H9 (cell line): ENCODE measurements at regions not wholly inside any gene's neighbourhood (a gene's known extent, or its start where the extent isn't known, plus 50 kb on each side); places are given as distances from the start of the nearest gene placed in this dataset.

Experiments used
- DNase-seq: peaks from one replicate; pipeline ENCODE4 v3.0.0-alpha.2; 2017
- H2AFZ ChIP-seq: one replicate; pipeline ENCODE4 v1.6.1; 2013; ENCODE audit warnings: mild to moderate bottlenecking, low read length, control low read depth, moderate library complexity
- H2AK5ac ChIP-seq: 2 replicates; pipeline ENCODE4 v1.6.1; 2013; ENCODE audit warnings: low read length, control low read depth, mixed read lengths; ENCODE audit not compliant: insufficient read length
- H2BK120ac ChIP-seq: one replicate; pipeline ENCODE4 v1.6.1; 2013; ENCODE audit warnings: low read depth, mild to moderate bottlenecking, low read length, control low read depth, inconsistent platforms; ENCODE audit not compliant: poor library complexity, severe bottlenecking
- H2BK12ac ChIP-seq: 2 replicates; pipeline ENCODE4 v1.6.1; 2013; ENCODE audit warnings: low read length, control low read depth, mixed read lengths, low read depth; ENCODE audit not compliant: insufficient read length
- H2BK15ac ChIP-seq: 2 replicates; pipeline ENCODE4 v1.6.1; 2013; ENCODE audit warnings: low read depth, low read length, control low read depth
- H2BK20ac ChIP-seq: one replicate; pipeline ENCODE4 v1.6.1; 2013; ENCODE audit warnings: low read depth, mild to moderate bottlenecking, low read length, control low read depth, inconsistent platforms; ENCODE audit not compliant: poor library complexity, severe bottlenecking
- H2BK5ac ChIP-seq: 2 replicates; pipeline ENCODE4 v1.6.1; 2013; ENCODE audit warnings: low read length, control low read depth, mixed read lengths; ENCODE audit not compliant: insufficient read length
- H3K14ac ChIP-seq: 2 replicates; pipeline ENCODE4 v1.6.1; 2013; ENCODE audit warnings: low read length, control low read depth; ENCODE audit not compliant: insufficient read depth
- H3K18ac ChIP-seq: 2 replicates; pipeline ENCODE4 v1.6.1; 2013; ENCODE audit warnings: low read depth, mild to moderate bottlenecking, mixed read lengths, low read length, control low read depth; ENCODE audit not compliant: insufficient read length
- H3K23ac ChIP-seq: 2 replicates; pipeline ENCODE4 v1.6.1; 2013; ENCODE audit warnings: low read length, control low read depth, mixed read lengths, low read depth; ENCODE audit not compliant: insufficient read length
- H3K23me2 ChIP-seq: 2 replicates; pipeline ENCODE4 v1.6.1; 2013; ENCODE audit warnings: low read depth, mild to moderate bottlenecking, mixed read lengths, low read length, control low read depth; ENCODE audit not compliant: insufficient read length, poor library complexity, severe bottlenecking
- H3K27ac ChIP-seq: 2 replicates; pipeline ENCODE4 v1.5.1; 2013; ENCODE audit warnings: low read length, control low read depth, mixed read lengths, low read depth; ENCODE audit not compliant: insufficient read length
- H3K27me3 ChIP-seq: 2 replicates; pipeline ENCODE4 v1.6.1; 2013; ENCODE audit warnings: low read length, control low read depth, inconsistent platforms; ENCODE audit not compliant: insufficient read depth
- H3K4ac ChIP-seq: 2 replicates; pipeline ENCODE4 v1.6.1; 2013; ENCODE audit warnings: low read depth, mild to moderate bottlenecking, control low read depth, inconsistent platforms, low read length, moderate library complexity
- H3K4me1 ChIP-seq: 2 replicates; pipeline ENCODE4 v1.6.1; 2013; ENCODE audit warnings: low read length, control low read depth, inconsistent platforms; ENCODE audit not compliant: insufficient read depth
- H3K4me2 ChIP-seq: 2 replicates; pipeline ENCODE4 v1.6.1; 2013; ENCODE audit warnings: low read length, control low read depth, mixed read lengths; ENCODE audit not compliant: insufficient read length, insufficient read depth
- H3K56ac ChIP-seq: 2 replicates; pipeline ENCODE4 v1.6.1; 2013; ENCODE audit warnings: low read depth, mild to moderate bottlenecking, mixed read lengths, low read length, control low read depth; ENCODE audit not compliant: insufficient read length
- H3K79me1 ChIP-seq: 2 replicates; pipeline ENCODE4 v1.6.1; 2013; ENCODE audit warnings: low read depth, mild to moderate bottlenecking, moderate library complexity, low read length, control low read depth, inconsistent platforms; ENCODE audit not compliant: insufficient read depth, poor library complexity, severe bottlenecking
- H3K79me2 ChIP-seq: 2 replicates; pipeline ENCODE4 v1.6.1; 2013; ENCODE audit warnings: low read length, control low read depth, inconsistent platforms; ENCODE audit not compliant: insufficient read depth
- H3K9ac ChIP-seq: 2 replicates; pipeline ENCODE4 v1.6.1; 2013; ENCODE audit warnings: low read length, control low read depth, mixed read lengths; ENCODE audit not compliant: insufficient read length; ENCODE audit errors: extremely low read depth
- H3K9me3 ChIP-seq: one replicate; pipeline ENCODE4 v1.6.1; 2013; ENCODE audit warnings: low read depth, low read length, inconsistent platforms; ENCODE audit not compliant: control insufficient read depth
- H3T11ph ChIP-seq: one replicate; pipeline ENCODE4 v1.6.1; 2013; ENCODE audit warnings: mild to moderate bottlenecking, low read length, control low read depth, inconsistent platforms
- H4K20me1 ChIP-seq: one replicate; pipeline ENCODE4 v1.6.1; 2013; ENCODE audit not compliant: control insufficient read depth, insufficient read length, insufficient read depth
- H4K5ac ChIP-seq: 2 replicates; pipeline ENCODE4 v1.6.1; 2013; ENCODE audit warnings: low read depth, mild to moderate bottlenecking, mixed read lengths, low read length, control low read depth; ENCODE audit not compliant: insufficient read length
- H4K8ac ChIP-seq: replicated peaks from 2 replicates; pipeline ENCODE4 v1.6.1; 2013; ENCODE audit warnings: low read length, control low read depth, mixed read lengths, low read depth; ENCODE audit not compliant: insufficient read length
- H4K91ac ChIP-seq: 2 replicates; pipeline ENCODE4 v1.6.1; 2013; ENCODE audit warnings: low read depth, mild to moderate bottlenecking, moderate library complexity, mixed read lengths, low read length, control low read depth; ENCODE audit not compliant: insufficient read length
- H3K27ac Mint-ChIP-seq, 3 experiments: 2 replicates in 2 of 3; 3 replicates in 1 of 3; pipeline ENCODE4 v1.8.0; 2020 to 2021; ENCODE audit warnings: mixed read lengths in 3 of 3, mild to moderate bottlenecking in 1 of 3, moderate library complexity in 1 of 3
- H3K27me3 Mint-ChIP-seq: 2 replicates; pipeline ENCODE4 v1.8.0; 2021; ENCODE audit warnings: low read depth, mild to moderate bottlenecking, moderate library complexity, mixed read lengths
- H3K36me3 Mint-ChIP-seq, 3 experiments: 2 replicates in 2 of 3; 3 replicates in 1 of 3; pipeline ENCODE4 v1.8.0; 2020 to 2021; ENCODE audit warnings: low read depth in 3 of 3, mixed read lengths in 3 of 3; ENCODE audit not compliant: insufficient read depth in 1 of 3
- H3K4me1 Mint-ChIP-seq, 2 experiments: 2 replicates each; pipeline ENCODE4 v1.8.0; 2020; ENCODE audit warnings: mixed read lengths in 2 of 2
- H3K4me3 Mint-ChIP-seq, 2 experiments: 2 replicates in 1 of 2; 3 replicates in 1 of 2; pipeline ENCODE4 v1.8.0; 2020 to 2021; ENCODE audit warnings: mild to moderate bottlenecking in 2 of 2, mixed read lengths in 2 of 2, moderate library complexity in 1 of 2
- H3K9me3 Mint-ChIP-seq, 2 experiments: 2 replicates in 1 of 2; 3 replicates in 1 of 2; pipeline ENCODE4 v1.8.0; 2020; ENCODE audit warnings: mild to moderate bottlenecking in 2 of 2, mixed read lengths in 2 of 2, moderate library complexity in 1 of 2
- CTCF ChIP-seq: fragments of 200-600 bp; sonication (generic); conservative IDR thresholded peaks from 3 replicates; pipeline ENCODE4 v1.8.0; 2021; ENCODE audit warnings: antibody characterized with exemption, mild to moderate bottlenecking
- WGBS: extraction: QIAGEN DNeasy Blood & Tissue Kit; methylation state at CpG from one replicate; pipeline ENCODE4 v1.1.7; 2013; ENCODE audit warnings: missing lambda C conversion rate, low lambda C conversion rate, mixed read lengths; ENCODE audit not compliant: insufficient read length; ENCODE audit errors: extremely low coverage; 5-methylcytosine and 5-hydroxymethylcytosine counted together

GRCh38 chr11:39772525-39773137 lies 1686.8 kb downstream of the LRRC4C start:
- no peak overlapping the region for H3K4ac ChIP-seq
- no peaks in the 10 kb centered on the region for H3K23me2 ChIP-seq
- no CpG with 5 or more reads among the region's 1 CpG for WGBS
- no peak for DNase-seq
- H3K9me3 Mint-ChIP-seq, result no peaks in the 10 kb centered on the region
- H2AFZ ChIP-seq, result no peak overlapping the region
- no peaks in the 10 kb centered on the region for H3K79me2 ChIP-seq
- no peak overlapping the region for H2BK15ac ChIP-seq
- no peak overlapping the region for H3K56ac ChIP-seq
- no peaks in the 10 kb centered on the region; a peak in 1 of 7 replicates for H3K36me3 Mint-ChIP-seq
- no peaks in the 10 kb centered on the region for H3K27me3 Mint-ChIP-seq
- H2BK5ac ChIP-seq, result no peak overlapping the region
- H2BK120ac ChIP-seq, result no peak overlapping the region
- no peaks in the 10 kb centered on the region for H3K27me3 ChIP-seq
- no peak overlapping the region for H4K5ac ChIP-seq
- no peaks in the 10 kb centered on the region for H4K20me1 ChIP-seq
- no peak overlapping the region for H3K18ac ChIP-seq
- H2BK20ac ChIP-seq, result no peak overlapping the region
- no peak overlapping the region for H3K4me2 ChIP-seq
- H3K9ac ChIP-seq, result no peak overlapping the region
- H3K4me3 Mint-ChIP-seq, result no peak overlapping the region
- H3K27ac Mint-ChIP-seq, result no peak overlapping the region
- no peak overlapping the region for H2BK12ac ChIP-seq
- no peaks in the 10 kb centered on the region for H3K9me3 ChIP-seq
- H4K91ac ChIP-seq, result no peak overlapping the region
- no peaks in the 10 kb centered on the region for H3K79me1 ChIP-seq
- H3K27ac ChIP-seq, result no peak overlapping the region
- H3K14ac ChIP-seq, result no peak overlapping the region
- no peaks in the 10 kb centered on the region for H3K4me1 Mint-ChIP-seq
- H4K8ac ChIP-seq, result no peak overlapping the region
- H2AK5ac ChIP-seq, result no peak overlapping the region
- no peak for TF ChIP-seq CTCF
- H3K23ac ChIP-seq, result no peak overlapping the region
- no peaks in the 10 kb centered on the region for H3K4me1 ChIP-seq
- no peak overlapping the region for H3T11ph ChIP-seq
